Fibroblast of gingiva (primary cell): ENCODE measurements at regions not wholly inside any gene's neighbourhood (a gene's known extent, or its start where the extent isn't known, plus 50 kb on each side); places are given as distances from the start of the nearest gene placed in this dataset.
"Not testable (repeated sequence)": the region's sequence is repeated elsewhere in the genome, so short reads cannot be mapped to it uniquely, and the experiment has no call there.

Source experiments
- DNase-seq: peaks from one replicate; pipeline ENCODE4 v3.0.0-alpha.2; 2011; ENCODE audit warnings: low read depth

DNA sequence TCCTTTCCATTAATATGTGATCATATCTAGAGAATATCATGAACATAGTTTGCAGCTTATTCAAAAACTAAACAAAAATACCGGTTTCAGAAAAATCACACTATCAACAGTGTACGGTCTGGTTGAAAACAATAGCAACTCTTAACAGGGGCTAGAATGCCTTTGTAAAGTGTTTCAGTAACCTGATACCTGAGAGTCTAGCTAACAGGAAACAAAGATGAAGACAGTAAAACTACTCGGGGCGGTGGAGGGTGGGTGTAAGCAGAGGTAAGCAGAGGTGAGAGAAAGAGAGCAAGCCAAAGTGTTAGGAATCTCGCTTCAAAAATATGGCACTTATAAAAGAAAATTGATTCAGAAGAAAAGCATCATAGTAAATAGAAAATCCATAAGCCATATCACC lies 109.0 kb upstream of the RGPD4 start:
- DNase-seq, result no peak

DNA sequence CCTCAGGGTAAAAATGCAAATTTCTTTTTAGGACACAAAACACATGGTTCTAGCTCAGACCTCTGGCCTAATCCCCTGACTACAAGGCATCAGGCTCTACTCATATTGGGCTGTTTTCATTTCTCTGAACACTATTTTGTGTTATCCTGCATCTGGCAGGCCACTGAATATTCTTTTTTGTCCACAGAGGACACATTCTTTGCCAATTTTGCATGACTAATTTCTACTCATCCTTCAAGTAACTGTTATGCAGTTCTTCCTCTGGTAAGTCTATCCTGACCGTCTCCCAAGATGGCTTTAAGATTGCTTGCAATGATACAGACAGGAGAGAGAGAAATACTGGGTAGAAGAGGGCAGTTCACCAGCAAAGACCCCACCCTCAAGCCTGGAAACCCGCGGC lies 107.6 kb upstream of the RGPD4 start:
- no peak for DNase-seq

DNA sequence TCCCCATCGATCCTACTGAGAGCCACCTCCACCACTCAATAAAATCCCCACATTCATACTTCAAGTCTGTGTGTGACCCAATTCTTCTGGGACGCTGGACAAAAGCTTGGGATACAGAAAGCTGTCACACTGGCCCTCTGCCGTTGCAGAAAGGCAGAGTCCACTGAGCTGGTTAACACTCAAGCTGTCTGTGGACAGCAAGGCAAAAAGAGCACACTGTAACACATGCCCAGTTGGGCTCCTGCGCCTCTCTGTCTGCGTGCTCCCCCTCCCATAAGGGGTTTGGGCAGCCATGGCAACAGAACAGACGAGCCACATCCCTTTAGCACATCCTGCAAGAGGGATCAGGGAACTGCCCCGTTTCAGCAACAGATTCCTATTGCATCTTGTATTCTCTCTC lies 106.9 kb upstream of the RGPD4 start:
- DNase-seq, result no peak

DNA sequence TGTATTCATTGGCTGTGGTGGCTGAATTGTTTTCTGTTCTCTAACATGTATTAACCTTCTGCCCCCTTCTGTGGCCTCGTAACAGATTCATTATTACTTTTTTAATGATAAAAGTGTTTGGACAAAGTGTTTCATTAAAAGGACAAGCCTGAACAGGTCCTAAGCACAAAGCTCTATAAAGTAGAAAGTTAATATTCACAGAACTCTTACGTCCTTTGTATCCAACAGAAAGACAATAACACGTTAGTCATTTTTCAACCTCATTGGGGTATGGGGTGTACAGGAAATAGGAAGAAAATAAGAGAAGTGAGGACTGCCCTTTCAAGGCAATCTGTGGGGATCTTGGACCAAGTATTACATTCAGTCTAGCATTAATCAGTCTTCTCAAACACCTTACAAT lies 105.5 kb upstream of the RGPD4 start:
- DNase-seq, result no peak

DNA sequence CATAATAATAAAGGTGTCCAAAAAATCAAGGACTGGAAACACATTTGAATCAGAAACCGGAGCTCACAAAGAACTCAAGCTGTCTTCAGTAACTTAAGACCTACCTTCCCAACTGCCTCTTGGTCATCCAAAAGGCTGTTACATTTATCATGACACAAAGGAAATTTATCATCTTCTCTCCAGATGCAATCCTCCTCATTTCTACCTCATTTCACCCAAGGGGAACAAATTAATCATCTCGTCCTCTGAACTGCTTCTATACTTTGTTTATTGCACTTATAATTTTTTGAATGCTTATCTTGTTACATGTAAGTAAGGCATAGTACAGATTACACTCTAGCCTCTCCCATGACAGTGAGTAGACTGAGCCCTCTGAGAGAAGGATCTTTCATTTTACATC lies 105.1 kb upstream of the RGPD4 start:
- no peak for DNase-seq

DNA sequence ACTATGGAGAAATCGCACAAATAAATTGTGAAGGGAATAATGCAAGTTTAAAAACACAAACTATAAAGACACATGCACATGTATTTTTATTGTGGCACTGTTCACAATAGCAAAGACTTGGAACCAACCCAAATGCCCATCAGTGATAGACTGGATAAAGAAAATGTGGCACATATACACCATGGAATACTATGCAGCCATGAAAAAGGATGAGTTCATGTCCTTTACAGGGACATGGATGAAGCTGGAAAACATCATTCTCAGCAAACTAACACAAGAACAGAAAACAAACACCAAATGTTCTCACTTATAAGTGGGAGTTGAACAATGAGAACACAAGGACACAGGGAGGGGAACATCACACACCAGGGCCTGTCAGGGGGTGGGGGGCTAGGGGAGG lies 100.9 kb upstream of the RGPD4 start:
- not testable (repeated sequence) for DNase-seq

DNA sequence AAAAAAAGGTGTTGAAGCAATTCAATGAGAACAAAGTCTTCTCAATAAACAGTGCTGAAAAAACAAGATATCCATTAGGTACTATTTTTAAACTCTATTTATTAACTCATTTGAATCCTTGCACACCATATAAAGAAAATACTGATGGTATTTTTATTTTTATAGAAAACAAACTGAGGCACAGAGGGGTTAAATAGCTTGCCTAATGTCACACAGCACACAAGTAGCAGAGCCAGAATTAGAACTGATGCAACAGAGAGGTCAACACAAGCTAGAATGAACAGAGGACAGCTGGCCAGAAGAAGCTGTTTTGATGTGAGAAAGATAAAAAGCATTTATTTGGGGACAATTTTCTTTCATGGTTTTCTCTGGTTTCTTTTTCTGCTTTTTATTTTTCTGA lies 99.4 kb upstream of the RGPD4 start:
- DNase-seq, result no peak

DNA sequence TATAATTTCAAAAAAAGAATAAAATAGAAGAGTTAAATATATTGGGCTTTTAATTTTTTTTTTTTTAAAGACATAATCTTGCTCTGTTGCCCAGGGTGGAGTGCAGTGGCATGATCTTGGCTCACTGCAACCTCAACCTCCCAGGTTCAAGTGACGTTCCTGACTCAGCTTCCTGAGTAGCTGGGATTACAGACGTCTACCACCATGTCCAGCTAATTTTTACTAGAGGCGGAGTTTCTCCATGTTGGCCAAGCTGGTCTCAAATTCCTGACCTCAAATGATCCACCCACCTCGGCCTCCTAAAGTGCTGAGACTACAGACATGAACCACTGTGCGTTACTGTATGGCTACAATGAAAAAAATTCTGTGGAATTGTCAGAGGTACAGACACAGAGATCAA lies 98.1 kb upstream of the RGPD4 start:
- DNase-seq, result no peak

DNA sequence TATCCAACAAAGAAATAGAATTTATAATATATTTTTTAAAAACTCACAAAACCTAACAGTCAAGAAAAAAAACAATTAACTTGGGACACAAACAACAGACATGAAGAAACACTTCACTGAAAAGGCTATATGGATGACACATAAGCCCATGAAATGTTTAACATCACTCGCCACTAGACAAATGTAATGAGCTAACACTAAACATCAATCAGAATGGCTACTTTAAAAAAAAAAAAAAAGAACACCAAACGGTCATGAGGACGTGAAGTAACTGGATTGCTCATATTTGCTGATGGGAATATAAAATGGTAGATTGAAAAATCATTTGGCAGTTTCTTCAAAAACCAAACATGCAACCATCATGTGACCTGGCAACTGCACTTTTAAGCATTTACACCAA lies 97.3 kb upstream of the RGPD4 start:
- no peak for DNase-seq

DNA sequence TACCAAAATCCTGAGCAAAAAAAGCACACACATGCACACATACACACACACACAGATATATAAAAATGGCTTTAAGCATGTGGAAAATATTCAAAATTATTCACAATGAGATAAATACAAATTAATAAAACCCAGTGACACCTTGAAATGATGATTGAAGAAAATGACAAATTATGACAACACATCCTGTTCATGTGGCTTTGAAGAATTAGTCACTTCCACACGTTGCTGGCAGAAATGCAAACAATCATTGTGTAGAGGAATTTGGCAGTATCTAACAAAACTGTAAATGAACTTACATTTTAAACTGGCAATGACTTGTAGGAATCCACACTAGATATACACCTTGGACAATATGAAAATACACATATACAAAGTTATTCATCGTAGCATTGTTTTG lies 95.8 kb upstream of the RGPD4 start:
- no peak for DNase-seq

DNA sequence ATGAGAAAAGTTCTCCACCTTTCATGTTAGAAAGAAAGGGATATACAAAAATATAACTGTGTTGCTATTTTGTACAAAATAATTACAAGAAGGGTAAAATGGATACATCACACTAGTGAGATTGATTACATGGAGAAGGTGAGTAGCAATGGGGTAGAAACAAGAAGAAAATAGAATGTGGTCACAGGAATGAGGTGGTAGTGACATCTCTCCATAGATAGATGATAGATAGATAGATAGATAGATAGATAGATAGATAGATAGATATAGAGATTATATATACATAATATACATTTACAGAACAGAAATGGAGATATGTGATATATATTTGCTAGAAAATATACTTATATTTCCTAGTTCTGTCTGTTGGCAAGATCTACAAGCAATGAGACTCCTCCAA lies 95.3 kb upstream of the RGPD4 start:
- DNase-seq, result no peak

DNA sequence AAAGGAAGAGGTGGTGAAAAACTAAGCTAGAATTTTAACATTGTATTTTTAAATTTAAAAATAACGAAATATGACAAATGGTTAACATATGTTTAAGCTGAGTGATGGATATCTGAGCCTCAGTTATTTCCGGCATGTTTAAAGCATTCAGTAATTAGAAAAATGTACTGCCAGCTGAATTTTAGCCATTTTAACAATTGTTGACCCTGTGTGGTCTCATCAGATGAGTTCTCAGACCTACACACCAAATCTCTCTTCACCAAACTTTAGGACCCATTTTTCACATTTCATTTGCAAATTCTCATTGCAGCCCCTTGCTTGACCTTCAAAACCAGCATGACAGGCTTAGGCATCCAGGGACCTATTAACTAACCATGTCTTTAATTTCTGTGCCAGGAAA lies 91.5 kb upstream of the RGPD4 start:
- DNase-seq, result no peak

DNA sequence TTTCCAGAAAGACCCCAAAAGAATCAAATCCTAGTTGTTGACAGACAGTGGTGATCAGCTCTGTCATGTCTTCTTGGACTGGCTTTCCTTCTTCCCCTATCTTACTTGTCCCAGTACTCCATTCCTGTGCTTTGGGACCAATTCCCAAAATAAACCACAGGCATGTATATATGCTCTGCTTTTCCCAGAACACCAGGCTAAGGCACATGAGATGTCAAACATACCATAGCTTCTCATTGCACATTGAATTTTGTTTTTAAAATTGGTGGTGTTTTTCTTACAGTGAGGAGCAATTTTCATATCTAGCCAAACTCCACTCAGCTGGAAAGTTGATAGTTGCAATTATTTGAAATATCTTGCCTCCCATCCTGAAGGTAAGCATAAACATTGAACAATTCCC lies 88.9 kb upstream of the RGPD4 start:
- no peak for DNase-seq

DNA sequence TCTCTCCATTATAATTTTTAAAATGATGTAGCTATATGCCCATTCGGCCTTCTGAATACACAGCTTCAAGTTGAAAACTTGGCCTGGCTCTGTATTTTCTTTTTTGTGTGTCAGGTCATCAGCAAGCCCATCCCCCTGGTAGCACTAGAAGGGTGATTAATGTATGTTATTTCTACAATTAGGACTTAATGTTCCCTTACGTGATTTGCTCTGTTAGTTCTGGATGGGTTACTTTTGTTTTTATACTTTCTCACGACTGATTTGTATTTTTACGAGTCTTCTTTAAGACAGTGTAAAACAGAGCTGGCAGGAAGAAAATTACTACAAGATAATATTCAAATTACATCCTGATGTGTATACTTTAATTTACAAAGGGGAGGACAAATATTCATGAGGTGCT lies 88.4 kb upstream of the RGPD4 start:
- DNase-seq, result no peak

DNA sequence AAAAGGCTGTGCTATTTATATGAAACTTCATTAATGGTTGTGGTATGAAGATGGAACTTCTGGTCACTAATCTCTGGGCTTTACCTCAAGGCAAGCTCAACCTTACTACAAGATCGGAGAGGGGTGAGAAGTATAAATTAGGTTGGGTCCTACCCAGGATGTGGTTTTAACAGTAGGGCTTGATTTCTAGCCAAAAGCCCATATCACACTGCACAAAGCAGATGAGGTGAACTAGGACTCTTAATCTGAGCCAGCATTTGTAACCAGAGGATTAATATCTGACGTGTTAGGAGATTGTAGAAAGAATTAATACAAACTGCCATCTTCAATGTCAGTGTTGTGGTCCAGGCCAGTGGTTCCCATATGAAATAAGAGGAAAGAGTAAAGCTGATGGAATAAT lies 86.4 kb upstream of the RGPD4 start:
- DNase-seq, result no peak

DNA sequence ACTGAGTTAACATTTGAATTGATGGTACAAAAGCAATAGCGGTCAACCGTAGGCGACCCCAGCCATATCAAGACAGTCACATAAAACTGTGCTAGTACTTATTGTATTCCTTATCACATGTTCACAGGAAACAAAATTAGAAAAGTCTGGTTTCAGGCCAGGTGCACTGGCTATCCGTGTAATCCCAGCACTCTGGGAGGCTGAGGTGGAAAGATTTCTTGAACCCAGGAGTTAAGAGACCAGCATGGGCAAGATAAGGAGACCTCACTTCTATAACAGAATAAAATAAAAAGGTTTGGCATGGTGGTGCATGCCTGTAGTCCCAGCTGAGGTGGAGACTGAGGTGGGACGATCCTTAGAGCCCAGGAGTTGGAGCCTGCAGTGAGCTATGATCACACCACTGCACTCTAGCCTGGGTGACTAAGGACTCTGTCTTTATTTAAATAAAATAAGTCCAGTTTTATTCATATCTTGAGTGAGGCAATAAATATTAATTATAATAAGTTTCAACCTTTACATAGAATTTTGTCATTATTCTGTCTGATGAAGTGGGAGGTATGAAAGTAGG lies 84.1 kb upstream of the RGPD4 start:
- no peak for DNase-seq

DNA sequence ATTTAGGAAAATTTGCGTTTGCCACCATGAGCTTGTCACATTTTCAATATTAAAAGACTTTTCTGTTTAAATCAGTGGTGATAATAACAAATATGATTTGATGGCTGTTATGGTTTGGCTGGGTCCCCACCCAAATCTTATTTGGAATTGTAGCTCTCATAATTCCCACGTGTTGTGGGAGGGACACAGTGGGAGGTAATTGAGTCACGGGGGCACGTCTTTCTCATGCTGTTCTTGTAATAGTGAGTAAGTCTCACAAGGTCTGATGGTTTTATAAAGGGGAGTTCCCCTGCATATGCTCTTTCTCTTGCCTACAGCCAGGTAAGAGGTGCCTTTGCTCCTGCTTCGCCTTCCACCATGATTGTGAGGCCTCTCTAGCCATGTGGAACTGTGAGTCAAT lies 83.4 kb upstream of the RGPD4 start:
- no peak for DNase-seq

DNA sequence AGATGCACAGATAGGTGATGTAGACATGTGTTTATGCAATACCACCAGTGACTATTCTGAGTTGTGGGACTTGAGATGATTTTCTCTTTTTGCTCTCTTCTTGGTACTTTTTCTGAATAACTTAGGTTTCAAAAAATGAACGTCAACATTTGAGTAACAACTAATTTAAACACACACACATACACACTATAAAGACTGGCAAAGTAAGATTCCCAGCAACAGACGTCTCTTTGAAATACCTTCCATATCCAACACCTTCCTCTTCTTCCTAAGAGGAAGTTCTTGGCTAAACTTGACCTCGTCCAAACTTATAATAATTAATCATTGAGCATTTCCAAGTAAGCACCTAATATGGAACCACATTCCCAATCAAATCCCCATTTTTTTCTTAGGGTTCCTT lies 81.6 kb upstream of the RGPD4 start:
- DNase-seq, result no peak

DNA sequence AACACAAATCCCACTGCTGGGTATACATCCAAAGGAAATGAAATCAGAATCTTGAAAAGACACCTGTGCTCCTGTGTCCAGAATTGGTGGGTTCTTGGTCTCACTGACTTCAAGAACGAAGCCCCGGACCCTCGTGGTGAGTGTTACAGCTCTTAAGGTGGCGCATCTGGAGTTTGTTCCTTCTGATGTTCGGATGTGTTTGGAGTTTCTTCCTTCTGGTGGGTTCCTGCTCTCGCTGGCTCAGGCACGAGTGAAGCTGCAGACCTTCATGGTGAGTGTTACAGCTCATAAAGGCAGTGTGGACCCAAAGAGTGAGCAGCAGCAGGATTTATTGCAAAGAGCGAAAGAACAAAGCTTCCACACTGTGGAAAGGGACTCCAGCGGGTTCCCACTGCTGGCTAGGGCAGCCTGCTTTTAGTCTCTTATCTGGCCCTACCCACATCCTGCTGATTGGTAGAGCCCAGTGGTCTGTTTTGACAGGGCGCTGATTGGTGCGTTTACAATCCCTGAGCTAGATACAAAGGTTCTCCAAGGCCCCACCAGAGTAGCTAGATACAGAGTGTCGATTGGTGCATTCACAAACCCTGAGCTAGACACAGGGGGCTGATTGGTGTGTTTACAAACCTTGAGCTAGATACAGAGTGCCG lies 80.0 kb upstream of the RGPD4 start:
- DNase-seq, result not testable (repeated sequence)

DNA sequence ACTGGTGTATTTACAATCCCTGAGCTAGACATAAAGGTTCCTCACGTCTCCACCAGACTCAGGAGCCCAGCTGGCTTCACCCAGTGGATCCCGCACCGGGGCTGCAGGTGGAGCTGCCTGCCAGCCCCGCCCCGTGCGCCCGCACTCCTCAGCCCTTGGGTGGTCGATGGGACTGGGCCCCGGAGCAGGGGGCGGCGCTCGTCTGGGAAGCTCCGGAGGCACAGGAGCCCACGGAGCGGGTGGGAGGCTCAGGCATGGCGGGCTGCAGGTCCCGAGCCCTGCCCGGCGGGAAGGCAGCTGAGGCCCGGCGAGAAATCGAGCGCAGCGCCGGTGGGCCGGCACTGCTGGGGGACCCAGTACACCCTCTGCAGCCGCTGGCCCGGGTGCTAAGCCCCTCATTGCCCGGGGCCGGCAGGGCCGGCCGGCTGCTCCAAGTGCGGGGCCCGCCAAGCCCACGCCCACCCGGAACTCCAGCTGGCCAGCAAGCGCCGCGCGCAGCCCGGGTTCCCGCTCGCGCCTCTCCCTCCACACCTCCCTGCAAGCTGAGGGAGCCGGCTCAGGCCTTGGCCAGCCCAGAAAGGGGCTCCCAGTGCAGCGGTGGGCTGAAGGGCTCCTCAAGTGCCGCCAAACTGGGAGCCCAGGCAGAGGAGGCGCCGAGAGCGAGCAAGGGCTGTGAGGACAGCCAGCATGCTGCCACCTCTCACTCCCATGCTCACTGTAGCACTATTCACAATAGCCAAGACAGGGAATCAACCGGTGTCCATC lies 79.3 kb upstream of the RGPD4 start:
- DNase-seq, result not testable (repeated sequence)

DNA sequence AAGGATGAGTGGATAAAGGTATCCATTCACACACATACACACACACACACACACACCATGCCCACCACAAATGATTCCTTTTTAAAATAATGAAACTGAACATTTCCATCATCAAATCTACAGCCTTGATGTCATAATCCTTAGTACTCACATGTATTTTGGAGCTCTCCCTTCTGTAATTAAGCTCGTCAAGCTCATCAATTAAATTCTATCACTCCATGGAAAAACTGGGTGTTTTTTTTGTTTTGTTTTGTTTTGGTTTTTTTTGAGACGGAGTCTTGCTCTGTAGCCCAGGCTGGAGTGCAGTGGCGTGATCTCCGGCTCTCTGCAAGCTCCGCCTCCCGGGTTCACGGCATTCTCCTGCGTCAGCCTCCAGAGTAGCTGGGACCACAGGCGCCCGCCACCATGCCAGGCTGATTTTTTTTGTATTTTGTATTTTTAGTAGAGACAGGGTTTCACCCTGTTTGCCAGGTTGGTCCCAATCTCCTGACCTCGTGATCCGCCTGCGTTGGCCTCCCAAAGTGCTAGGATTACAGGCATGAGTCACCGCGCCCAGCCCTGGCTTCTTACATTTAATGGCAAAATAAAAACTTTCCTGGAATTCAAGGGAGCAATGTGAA lies 78.6 kb upstream of the RGPD4 start:
- DNase-seq, result no peak

DNA sequence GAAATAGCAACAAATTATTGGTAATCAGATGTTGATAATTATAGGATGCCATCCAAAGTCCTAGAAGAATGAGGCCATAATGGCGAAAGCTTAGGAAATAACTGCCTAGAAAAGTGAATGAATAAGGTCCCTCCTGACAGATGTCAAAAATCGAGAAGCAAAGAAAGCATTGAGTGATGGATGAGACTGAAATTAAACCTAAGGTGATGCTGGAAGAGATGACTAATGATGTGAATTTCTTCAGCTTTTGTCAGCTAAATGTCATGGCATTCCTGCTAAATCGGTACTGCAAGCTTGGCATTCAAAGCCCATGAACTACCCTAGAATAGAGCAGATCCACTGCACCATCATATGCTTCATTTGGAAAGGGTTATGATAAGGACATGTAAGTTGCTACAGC lies 74.8 kb upstream of the RGPD4 start:
- DNase-seq, result no peak

DNA sequence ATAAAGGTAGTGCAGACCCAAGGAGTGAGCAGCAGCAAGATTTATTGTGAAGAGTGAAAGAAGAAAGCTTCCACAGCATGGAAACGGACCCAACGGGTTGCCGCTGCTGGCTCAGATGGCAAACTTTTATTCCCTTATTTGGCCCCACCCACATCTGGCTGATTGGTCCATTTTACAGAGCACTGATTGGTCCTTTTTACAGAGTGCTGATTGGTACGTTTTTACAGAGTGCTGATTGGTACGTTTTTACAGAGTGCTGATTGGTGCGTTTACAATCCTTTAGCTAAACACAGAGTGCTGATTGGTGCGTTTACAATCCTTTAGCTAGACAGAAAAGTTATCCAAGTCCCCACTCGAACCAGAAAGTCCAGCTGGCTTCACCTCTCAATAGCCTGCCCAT lies 72.9 kb upstream of the RGPD4 start:
- not testable (repeated sequence) for DNase-seq
